H1 (cell line): ENCODE measurements at regions not wholly inside any gene's neighbourhood (a gene's known extent, or its start where the extent isn't known, plus 50 kb on each side); places are given as distances from the start of the nearest gene placed in this dataset.

Experiments
- BCL11A ChIP-seq, 2 experiments: IDR thresholded peaks; one replicate each; pipeline ENCODE4 v1.6.1; 2011; ENCODE audit warnings: low read depth in 2 of 2, low read length in 2 of 2, mild to moderate bottlenecking in 2 of 2
- CTCF ChIP-seq, 3 experiments: IDR thresholded peaks; 1 replicate in 2 of 3; 2 replicates in 1 of 3; pipeline versions ENCODE4 v1.5.1 to v1.6.1; 2011; ENCODE audit warnings: low read length in 3 of 3, mild to moderate bottlenecking in 3 of 3, inconsistent platforms in 2 of 3, low read depth in 1 of 3, moderate library complexity in 1 of 3; ENCODE audit not compliant: insufficient read depth in 1 of 3; ENCODE audit errors: control extremely low read depth in 1 of 3
- GABPA ChIP-seq: IDR thresholded peaks from 2 replicates; pipeline ENCODE4 v1.6.1; 2011; ENCODE audit warnings: mild to moderate bottlenecking, low read length, moderate library complexity, borderline replicate concordance; ENCODE audit not compliant: insufficient read depth
- SRF ChIP-seq: IDR thresholded peaks from 2 replicates; pipeline ENCODE4 v1.6.1; 2011; ENCODE audit warnings: mild to moderate bottlenecking, low read depth, low read length, moderate library complexity

GRCh38 chr6:111983193-111983592 is 70.7 kb upstream of the CCN6 start:
- TF ChIP-seq GABPA, result no peak
- TF ChIP-seq SRF, result no peak
- TF ChIP-seq BCL11A (IDR thresholded peaks at IDR 0.05; ENCODE audit: low read depth in 2 of 2, low read length in 2 of 2), result no peak
- TF ChIP-seq CTCF (IDR thresholded peaks at IDR 0.05; ENCODE audit: control extremely low read depth in 1 of 3, insufficient read depth in 1 of 3, low read depth in 1 of 3, low read length in 3 of 3), result no peak
